ENCODE measurements at regions not wholly inside any gene's neighbourhood (a gene's known extent, or its start where the extent isn't known, plus 50 kb on each side); places are given as distances from the start of the nearest gene placed in this dataset.

DNA sequence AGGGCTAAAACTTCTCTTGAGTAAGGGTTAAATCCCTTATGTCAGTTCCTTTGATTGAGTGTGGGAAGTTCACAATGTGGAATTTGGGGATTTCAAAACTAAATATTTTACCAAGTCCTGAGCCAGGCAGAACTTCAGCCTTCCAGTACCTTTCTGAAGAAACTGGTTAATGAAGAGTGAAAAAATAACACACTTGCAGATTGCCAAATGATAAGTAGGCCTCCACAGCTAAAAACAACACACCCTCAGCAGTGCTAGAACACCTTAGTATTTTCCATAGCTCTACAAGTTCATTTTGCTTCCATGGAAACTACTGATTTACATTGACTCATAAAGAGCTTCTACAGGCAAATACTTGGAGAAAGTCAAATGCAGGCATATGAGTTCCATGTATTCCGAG is 326.8 kb downstream of the ZNF674 start:
- CTCF ChIA-PET = no interaction called here
- Histone ChIP-seq H3K27me3 (ENCODE audit: control insufficient read depth, insufficient read depth, low read length) (no peaks in the 10 kb centered on the region), H3K27ac (ENCODE audit: low read depth, low read length) (no peak overlapping the region), H3K4me3 (ENCODE audit: low read depth, low read length) (no peak overlapping the region), H3K9me3 (ENCODE audit: control insufficient read depth, insufficient read depth, low read length) (no peaks in the 10 kb centered on the region)
- POLR2A ChIA-PET = no interaction called here
- TF ChIP-seq, protein P1, sequence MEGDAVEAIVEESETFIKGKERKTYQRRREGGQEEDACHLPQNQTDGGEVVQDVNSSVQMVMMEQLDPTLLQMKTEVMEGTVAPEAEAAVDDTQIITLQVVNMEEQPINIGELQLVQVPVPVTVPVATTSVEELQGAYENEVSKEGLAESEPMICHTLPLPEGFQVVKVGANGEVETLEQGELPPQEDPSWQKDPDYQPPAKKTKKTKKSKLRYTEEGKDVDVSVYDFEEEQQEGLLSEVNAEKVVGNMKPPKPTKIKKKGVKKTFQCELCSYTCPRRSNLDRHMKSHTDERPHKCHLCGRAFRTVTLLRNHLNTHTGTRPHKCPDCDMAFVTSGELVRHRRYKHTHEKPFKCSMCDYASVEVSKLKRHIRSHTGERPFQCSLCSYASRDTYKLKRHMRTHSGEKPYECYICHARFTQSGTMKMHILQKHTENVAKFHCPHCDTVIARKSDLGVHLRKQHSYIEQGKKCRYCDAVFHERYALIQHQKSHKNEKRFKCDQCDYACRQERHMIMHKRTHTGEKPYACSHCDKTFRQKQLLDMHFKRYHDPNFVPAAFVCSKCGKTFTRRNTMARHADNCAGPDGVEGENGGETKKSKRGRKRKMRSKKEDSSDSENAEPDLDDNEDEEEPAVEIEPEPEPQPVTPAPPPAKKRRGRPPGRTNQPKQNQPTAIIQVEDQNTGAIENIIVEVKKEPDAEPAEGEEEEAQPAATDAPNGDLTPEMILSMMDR (IDR thresholded peaks at IDR 0.05; ENCODE audit: low read depth, low read length) = no peak
- no peak for DNase-seq (ENCODE audit: low read depth, low spot score)

DNA sequence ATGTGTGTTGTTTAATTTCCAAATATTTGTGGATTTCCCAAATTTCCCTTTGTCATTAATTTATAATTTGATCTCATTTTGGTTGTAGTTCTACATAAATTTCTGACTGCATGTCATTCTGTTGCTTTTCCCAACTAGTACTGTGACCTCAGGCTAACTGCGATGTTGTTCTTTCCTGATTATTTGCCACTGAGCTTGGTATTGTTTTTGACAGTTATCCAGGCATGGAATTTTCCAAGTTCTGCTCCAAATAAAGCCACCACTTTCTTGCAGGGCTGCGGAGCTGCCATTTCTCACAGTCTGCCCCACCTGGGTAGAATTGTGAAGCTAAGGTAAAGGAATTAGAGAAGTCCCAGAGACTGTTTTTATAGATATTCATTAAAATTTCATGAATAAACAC is 328.8 kb downstream of the ZNF674 start:
- DNase-seq (ENCODE audit: low read depth, low spot score) = no peak
- H3K27me3 ChIP-seq (ENCODE audit: control insufficient read depth, insufficient read depth, low read length) = no peaks in the 10 kb centered on the region
- no peak overlapping the region for H3K27ac ChIP-seq (ENCODE audit: low read depth, low read length)
- no peaks in the 10 kb centered on the region for H3K9me3 ChIP-seq (ENCODE audit: control insufficient read depth, insufficient read depth, low read length)
- H3K4me3 ChIP-seq (ENCODE audit: low read depth, low read length) = no peak overlapping the region
- TF ChIP-seq, protein P1 (IDR thresholded peaks at IDR 0.05; ENCODE audit: low read depth, low read length) = no peak
- ChIA-PET CTCF (no interaction called here), POLR2A (no interaction called here)

DNA sequence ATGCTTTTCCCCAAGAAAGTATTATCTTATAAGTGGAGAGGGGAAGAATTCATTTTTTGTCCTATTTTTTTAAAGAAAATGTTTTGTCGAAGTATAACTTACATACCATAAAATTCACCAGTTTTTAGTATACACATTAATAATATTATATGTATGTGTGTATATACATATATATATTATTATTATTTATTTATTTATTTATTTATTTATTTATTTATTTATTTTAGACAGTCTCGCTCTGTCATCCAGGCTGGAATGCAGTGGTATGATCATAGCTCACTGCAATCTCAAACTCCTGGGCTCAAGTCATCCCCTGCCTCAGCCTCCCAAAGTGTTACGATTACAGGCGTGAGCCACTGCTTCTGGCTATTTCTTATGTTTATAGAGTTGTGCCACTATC is 334.1 kb downstream of the ZNF674 start:
- TF ChIP-seq, protein P1 (IDR thresholded peaks at IDR 0.05; ENCODE audit: low read depth, low read length) = no peak
- Histone ChIP-seq H3K27me3 (ENCODE audit: control insufficient read depth, insufficient read depth, low read length) (no peaks in the 10 kb centered on the region), H3K27ac (ENCODE audit: low read depth, low read length) (no peak overlapping the region), H3K4me3 (ENCODE audit: low read depth, low read length) (no peak overlapping the region), H3K9me3 (ENCODE audit: control insufficient read depth, insufficient read depth, low read length) (no peaks in the 10 kb centered on the region)
- no peak for DNase-seq (ENCODE audit: low read depth, low spot score)
- CTCF ChIA-PET = no interaction called here
- POLR2A ChIA-PET = no interaction called here

DNA sequence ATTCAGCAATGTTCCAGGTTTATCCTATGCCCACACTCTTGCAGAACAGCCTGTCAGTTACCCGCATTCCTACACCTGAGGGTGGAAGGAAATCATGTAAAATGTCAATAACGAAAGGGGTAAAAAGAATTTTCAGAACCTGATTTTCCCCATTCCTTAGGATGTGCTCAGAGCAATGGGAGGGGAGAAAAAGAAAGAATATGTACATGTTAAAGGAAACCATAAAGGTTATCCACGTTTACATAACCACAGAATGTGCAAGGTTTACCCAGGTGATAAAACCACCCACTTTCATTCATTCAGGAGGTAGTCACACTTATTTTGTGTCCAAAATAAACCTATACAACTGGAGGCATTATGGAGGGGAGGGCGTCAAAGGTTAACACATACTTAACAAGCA is 335.5 kb downstream of the ZNF674 start:
- TF ChIP-seq, protein P1 (IDR thresholded peaks at IDR 0.05; ENCODE audit: low read depth, low read length) = no peak
- no peaks in the 10 kb centered on the region for H3K9me3 ChIP-seq (ENCODE audit: control insufficient read depth, insufficient read depth, low read length)
- H3K27me3 ChIP-seq (ENCODE audit: control insufficient read depth, insufficient read depth, low read length) = no peaks in the 10 kb centered on the region
- DNase-seq (ENCODE audit: low read depth, low spot score) = no peak
- H3K27ac ChIP-seq (ENCODE audit: low read depth, low read length) = no peak overlapping the region
- H3K4me3 ChIP-seq (ENCODE audit: low read depth, low read length) = no peak overlapping the region
- POLR2A ChIA-PET = no interaction called here
- CTCF ChIA-PET = no interaction called here

DNA sequence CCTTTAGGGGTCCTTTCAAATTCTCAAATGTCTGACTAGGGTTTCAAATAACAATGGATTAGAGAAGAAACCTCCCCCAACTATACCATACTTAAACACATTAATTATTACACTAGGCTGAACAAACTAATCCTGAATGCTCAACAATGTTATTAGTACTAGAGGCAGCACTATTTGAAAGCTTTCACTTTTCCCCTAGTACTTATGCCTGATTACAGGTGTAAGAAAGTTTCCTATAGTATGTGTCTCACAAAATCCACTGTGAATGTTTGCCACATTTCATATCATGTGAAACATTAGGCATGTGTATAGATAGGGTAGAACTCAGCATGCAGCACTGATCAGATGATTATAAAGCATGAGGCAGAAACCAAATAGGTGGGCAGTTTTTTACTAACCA is 336.2 kb downstream of the ZNF674 start:
- H3K9me3 ChIP-seq (ENCODE audit: control insufficient read depth, insufficient read depth, low read length) = no peaks in the 10 kb centered on the region
- TF ChIP-seq, protein P1 (IDR thresholded peaks at IDR 0.05; ENCODE audit: low read depth, low read length) = no peak
- no peaks in the 10 kb centered on the region for H3K27me3 ChIP-seq (ENCODE audit: control insufficient read depth, insufficient read depth, low read length)
- no peak overlapping the region for H3K4me3 ChIP-seq (ENCODE audit: low read depth, low read length)
- H3K27ac ChIP-seq (ENCODE audit: low read depth, low read length) = no peak overlapping the region
- no peak for DNase-seq (ENCODE audit: low read depth, low spot score)
- POLR2A ChIA-PET = no interaction called here
- CTCF ChIA-PET = no interaction called here

All from AG04450 (cell line).